DND-41 (cell line): ENCODE measurements at regions not wholly inside any gene's neighbourhood (a gene's known extent, or its start where the extent isn't known, plus 50 kb on each side); places are given as distances from the start of the nearest gene placed in this dataset.

Experiments
- ATAC-seq: fragments of 200-7000 bp; cut with Tn5 transposase; 3 replicates; pipeline ENCODE4 v1.9.1; 2021; ENCODE audit warnings: low read depth; ENCODE audit not compliant: insufficient read depth
- DNase-seq: peaks from one replicate; pipeline ENCODE4 v3.0.0-alpha.2; 2020
- H2AFZ ChIP-seq: 2 replicates; pipeline ENCODE4 v1.6.0; 2012; ENCODE audit warnings: low read depth, low read length
- H3K27ac ChIP-seq: 2 replicates; pipeline ENCODE4 v1.5.1; 2012; ENCODE audit warnings: low read length, inconsistent platforms
- H3K27me3 ChIP-seq: fragments of 200-600 bp; sonication (generic); 2 replicates; pipeline ENCODE4 v1.6.0; 2012; ENCODE audit warnings: low read length, mild to moderate bottlenecking, inconsistent platforms; ENCODE audit not compliant: insufficient read depth, poor library complexity
- H3K36me3 ChIP-seq: 2 replicates; pipeline ENCODE4 v1.5.1; 2012; ENCODE audit warnings: low read length, inconsistent platforms; ENCODE audit not compliant: insufficient read depth
- H3K4me1 ChIP-seq: 2 replicates; pipeline ENCODE4 v1.5.1; 2012; ENCODE audit warnings: mild to moderate bottlenecking, low read length; ENCODE audit not compliant: insufficient read depth
- H3K4me2 ChIP-seq: 2 replicates; pipeline ENCODE4 v1.6.0; 2012; ENCODE audit warnings: mild to moderate bottlenecking, moderate library complexity, low read length, inconsistent platforms; ENCODE audit not compliant: insufficient read depth
- H3K4me3 ChIP-seq, 2 experiments: fragments of 200-600 bp in 1 of 2; shearing (Covaris generic) in 1 of 2; 2 replicates each; pipeline ENCODE4 v1.5.1; 2012 to 2016; ENCODE audit warnings: inconsistent platforms in 2 of 2, low read length in 2 of 2, mild to moderate bottlenecking in 2 of 2, low read depth in 1 of 2, moderate library complexity in 1 of 2
- H3K79me2 ChIP-seq: 2 replicates; pipeline ENCODE4 v1.6.0; 2012; ENCODE audit warnings: low read length, inconsistent platforms; ENCODE audit not compliant: insufficient read depth
- H3K9ac ChIP-seq: 2 replicates; pipeline ENCODE4 v1.6.0; 2012; ENCODE audit warnings: low read depth, mild to moderate bottlenecking, inconsistent platforms, low read length, moderate library complexity
- H3K9me3 ChIP-seq: 2 replicates; pipeline ENCODE4 v1.5.1; 2012; ENCODE audit warnings: low read length, moderate library complexity, mild to moderate bottlenecking, inconsistent platforms; ENCODE audit not compliant: insufficient read depth, severe bottlenecking
- H4K20me1 ChIP-seq: 2 replicates; pipeline ENCODE4 v1.6.0; 2012; ENCODE audit warnings: low read length; ENCODE audit not compliant: insufficient read depth
- EZH2 ChIP-seq: IDR thresholded peaks from 3 replicates; pipeline ENCODE4 v1.6.1; 2012; ENCODE audit warnings: borderline replicate concordance, low read depth, mild to moderate bottlenecking, moderate library complexity, low read length, inconsistent platforms; ENCODE audit not compliant: severe bottlenecking
- TF ChIP-seq, protein P1 (sequence below): IDR thresholded peaks from 2 replicates; pipeline ENCODE4 v1.5.1; 2012; ENCODE audit warnings: borderline replicate concordance, low read length, moderate library complexity, mild to moderate bottlenecking; ENCODE audit not compliant: poor library complexity, severe bottlenecking; ENCODE audit errors: extremely low read depth

DNA sequence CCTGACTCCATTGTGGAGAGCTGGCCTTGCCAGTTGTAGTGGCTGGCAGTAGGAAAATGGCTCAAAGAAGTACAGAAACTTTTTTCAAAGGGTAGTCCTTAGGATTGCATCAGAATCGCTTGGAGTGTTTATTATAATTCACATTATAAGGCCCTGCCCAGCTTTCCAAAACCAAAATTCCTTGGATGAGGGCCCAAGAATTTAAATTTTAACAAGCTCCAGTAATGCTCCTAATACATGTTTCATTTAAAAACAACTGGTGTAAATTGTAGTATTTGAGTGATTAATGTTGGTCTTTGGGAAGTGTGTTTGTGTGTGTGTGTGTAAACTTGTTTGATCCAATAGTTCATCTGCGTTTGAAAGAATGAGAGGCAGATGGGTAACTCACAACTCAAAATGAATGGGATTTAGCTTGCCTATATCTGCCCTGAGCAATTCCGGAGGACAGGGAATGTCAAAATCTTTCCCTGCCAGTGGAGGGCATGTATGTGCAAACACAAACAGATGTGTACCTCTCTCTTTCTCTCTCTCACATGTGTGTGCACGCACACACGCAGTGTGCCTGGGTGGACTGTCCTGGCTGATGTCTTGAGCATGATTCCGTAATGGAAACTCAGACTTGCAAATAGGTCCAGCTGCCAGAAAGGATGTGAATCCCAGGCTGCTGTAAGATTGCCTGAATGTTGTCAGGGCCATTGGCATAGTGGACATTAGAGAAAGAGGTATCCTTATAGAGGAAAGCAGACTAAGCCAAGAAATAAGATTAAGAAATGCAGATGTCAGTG lies 293.1 kb downstream of the LMX1A start:
- DNase-seq: no peak
- Histone ChIP-seq H2AFZ (no peak overlapping the region), H3K9ac (no peak overlapping the region), H3K4me1 (no peaks in the 10 kb centered on the region), H3K36me3 (no peaks in the 10 kb centered on the region), H3K9me3 (no peaks in the 10 kb centered on the region), H3K79me2 (no peaks in the 10 kb centered on the region), H4K20me1 (no peaks in the 10 kb centered on the region), H3K4me3 (no peak overlapping the region), H3K4me2 (no peak overlapping the region), H3K27me3 (no peaks in the 10 kb centered on the region), H3K27ac (no peak overlapping the region)
- TF ChIP-seq, protein P1, sequence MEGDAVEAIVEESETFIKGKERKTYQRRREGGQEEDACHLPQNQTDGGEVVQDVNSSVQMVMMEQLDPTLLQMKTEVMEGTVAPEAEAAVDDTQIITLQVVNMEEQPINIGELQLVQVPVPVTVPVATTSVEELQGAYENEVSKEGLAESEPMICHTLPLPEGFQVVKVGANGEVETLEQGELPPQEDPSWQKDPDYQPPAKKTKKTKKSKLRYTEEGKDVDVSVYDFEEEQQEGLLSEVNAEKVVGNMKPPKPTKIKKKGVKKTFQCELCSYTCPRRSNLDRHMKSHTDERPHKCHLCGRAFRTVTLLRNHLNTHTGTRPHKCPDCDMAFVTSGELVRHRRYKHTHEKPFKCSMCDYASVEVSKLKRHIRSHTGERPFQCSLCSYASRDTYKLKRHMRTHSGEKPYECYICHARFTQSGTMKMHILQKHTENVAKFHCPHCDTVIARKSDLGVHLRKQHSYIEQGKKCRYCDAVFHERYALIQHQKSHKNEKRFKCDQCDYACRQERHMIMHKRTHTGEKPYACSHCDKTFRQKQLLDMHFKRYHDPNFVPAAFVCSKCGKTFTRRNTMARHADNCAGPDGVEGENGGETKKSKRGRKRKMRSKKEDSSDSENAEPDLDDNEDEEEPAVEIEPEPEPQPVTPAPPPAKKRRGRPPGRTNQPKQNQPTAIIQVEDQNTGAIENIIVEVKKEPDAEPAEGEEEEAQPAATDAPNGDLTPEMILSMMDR: no peak
- no peak for TF ChIP-seq EZH2
- no peak for ATAC-seq

DNA sequence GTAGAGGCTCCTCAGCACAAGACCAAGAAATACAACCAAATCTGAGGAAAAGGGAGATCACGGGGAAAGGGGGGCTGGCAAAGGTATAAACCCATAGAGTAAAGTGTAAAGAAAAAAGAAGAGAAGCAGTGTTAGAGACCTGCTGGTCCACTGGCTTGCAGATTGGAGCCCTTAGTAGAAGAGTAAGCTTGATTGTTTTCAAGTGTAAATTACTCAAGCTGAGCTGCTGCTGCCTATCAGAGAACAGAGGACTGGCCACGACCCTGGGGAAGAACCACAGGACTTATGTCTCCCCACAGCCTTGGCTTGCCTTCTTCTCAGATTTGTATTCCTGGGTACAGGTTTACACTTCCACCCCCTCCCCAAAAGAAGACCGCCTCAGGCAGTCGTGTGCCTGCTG lies 294.2 kb downstream of the LMX1A start:
- Histone ChIP-seq H3K4me3 (no peak overlapping the region), H3K27ac (no peak overlapping the region), H3K79me2 (no peaks in the 10 kb centered on the region), H3K36me3 (no peaks in the 10 kb centered on the region), H2AFZ (no peak overlapping the region), H3K9ac (no peak overlapping the region), H3K4me2 (no peak overlapping the region), H3K4me1 (no peaks in the 10 kb centered on the region), H3K27me3 (no peaks in the 10 kb centered on the region), H3K9me3 (no peaks in the 10 kb centered on the region), H4K20me1 (no peaks in the 10 kb centered on the region)
- DNase-seq: no peak
- no peak for ATAC-seq
- TF ChIP-seq EZH2: no peak
- TF ChIP-seq, protein P1: no peak

DNA sequence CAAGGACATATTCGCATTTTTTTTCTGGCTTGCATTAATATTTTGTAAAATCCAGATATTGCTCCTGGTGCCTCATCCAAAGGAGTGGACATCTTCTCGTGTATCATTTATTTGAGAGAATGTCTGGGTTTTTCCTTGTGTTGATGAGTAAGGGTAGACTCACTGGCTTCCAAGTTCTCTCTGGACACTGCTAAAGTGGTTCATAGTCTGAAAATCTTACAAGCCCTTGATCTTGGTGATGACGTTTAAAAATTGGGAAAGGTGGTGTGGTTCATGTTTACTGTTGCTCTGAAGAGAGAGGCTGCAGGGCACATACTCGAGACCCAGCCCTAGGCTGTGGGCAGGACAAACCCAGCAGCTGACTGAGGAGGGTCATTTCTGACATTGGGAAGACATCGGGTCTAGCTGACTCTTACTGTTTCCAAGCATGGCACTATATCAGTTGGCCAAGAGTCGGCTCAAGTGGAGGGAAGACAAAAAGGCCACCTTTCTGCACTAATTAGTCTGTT lies 296.2 kb downstream of the LMX1A start:
- H3K36me3 ChIP-seq: no peaks in the 10 kb centered on the region
- no peaks in the 10 kb centered on the region for H3K9me3 ChIP-seq
- H3K79me2 ChIP-seq: no peaks in the 10 kb centered on the region
- no peak overlapping the region for H3K9ac ChIP-seq
- no peak overlapping the region for H3K4me3 ChIP-seq
- no peak for DNase-seq
- no peak for TF ChIP-seq EZH2
- TF ChIP-seq, protein P1: no peak
- H3K27ac ChIP-seq: no peak overlapping the region
- H3K4me2 ChIP-seq: no peak overlapping the region
- H2AFZ ChIP-seq: no peak overlapping the region
- H4K20me1 ChIP-seq: no peaks in the 10 kb centered on the region
- no peaks in the 10 kb centered on the region for H3K27me3 ChIP-seq
- ATAC-seq: no peak
- H3K4me1 ChIP-seq: no peaks in the 10 kb centered on the region
